ENCODE measurements at regions not wholly inside any gene's neighbourhood (a gene's known extent, or its start where the extent isn't known, plus 50 kb on each side); places are given as distances from the start of the nearest gene placed in this dataset.

DNA sequence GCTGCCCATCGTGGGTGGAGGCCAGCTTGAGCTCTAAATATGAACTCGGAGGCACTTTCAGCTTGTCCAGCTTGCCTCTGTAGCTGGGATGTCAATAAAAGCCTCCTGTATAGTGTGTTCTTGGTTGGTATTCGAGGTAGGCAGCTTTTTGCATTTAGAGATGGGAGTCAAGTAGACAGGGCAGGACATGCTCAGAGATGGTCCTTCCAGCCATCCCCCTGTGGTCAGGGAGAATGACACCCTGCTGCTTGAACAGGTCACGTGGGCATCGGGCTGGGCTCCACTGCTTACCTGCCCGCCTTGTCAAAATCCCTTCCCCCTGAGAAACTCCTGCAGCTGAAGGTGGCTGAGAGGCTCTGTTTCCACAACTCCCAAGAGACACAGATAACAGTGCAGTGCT is 302.5 kb downstream of the ZNF536 start:
- DNase-seq (ENCODE audit: low read depth in 4 of 4, low spot score in 3 of 4) = no peak

- no peak for DNase-seq (ENCODE audit: low read depth in 4 of 4, low spot score in 3 of 4)
Observed at GRCh38 chr19:30673336-30673735, 301.2 kb downstream of the ZNF536 start.

GRCh38 chr19:30672926-30673325 is 300.7 kb downstream of the ZNF536 start:
- no peak for DNase-seq (ENCODE audit: low read depth in 4 of 4, low spot score in 3 of 4)

DNA sequence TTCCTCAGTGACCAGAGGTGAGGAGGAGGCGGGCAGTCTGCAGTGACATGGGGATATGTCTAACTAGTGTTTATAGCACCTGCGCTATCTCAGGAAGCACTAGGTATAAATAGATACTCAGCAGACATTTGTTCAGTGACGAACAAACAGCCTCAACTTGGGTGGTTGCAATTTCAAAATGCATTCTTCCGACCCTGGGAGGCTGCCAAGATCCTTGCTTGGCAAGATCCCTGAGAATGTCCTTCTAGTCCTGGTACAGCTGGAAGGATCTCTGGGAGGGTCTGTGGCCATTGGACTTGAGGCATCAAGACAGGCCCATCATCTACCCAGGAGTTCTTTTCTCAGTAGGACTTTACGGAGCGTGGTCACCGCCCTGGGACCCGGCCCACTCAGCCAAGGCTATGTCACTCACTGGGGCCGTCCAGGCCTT is 299.5 kb downstream of the ZNF536 start:
- DNase-seq (ENCODE audit: low read depth in 4 of 4, low spot score in 3 of 4) = no peak

DNA sequence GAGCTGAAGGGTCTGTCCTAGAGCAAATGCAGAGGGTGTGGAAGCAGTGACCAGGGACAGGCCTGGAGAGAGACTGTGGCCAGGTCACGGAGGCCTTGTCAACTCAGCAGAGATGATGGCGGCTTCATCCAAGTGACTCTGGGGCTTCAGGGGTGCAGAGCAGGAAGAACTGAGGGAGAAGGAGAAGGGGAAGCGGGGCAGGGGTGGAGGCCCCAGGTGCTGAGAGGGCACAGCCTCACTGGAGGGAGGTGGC is 299.1 kb downstream of the ZNF536 start:
- no peak for DNase-seq (ENCODE audit: low read depth in 4 of 4, low spot score in 3 of 4)

- no peak for DNase-seq (ENCODE audit: low read depth in 4 of 4, low spot score in 3 of 4)
Observed at GRCh38 chr19:30670562-30671366, 298.6 kb downstream of the ZNF536 start.

DNA sequence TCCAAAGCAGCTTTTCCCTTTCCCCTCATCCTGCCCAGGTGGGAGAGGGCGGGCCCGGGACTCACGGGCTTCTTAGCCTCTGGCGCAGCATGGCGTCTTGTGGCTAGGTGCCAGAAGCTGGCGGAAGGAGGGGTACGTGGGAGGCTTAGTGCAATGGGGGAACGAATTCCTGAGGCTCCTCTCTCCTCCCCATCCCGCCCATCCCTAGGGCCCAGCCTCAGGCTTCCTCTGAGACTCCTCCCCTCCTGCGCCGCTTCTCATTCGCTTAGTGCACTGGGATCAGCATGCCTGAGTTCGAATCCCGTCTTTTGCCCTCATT is 297.8 kb downstream of the ZNF536 start:
- DNase-seq (ENCODE audit: low read depth in 4 of 4, low spot score in 3 of 4) = no peak

DNA sequence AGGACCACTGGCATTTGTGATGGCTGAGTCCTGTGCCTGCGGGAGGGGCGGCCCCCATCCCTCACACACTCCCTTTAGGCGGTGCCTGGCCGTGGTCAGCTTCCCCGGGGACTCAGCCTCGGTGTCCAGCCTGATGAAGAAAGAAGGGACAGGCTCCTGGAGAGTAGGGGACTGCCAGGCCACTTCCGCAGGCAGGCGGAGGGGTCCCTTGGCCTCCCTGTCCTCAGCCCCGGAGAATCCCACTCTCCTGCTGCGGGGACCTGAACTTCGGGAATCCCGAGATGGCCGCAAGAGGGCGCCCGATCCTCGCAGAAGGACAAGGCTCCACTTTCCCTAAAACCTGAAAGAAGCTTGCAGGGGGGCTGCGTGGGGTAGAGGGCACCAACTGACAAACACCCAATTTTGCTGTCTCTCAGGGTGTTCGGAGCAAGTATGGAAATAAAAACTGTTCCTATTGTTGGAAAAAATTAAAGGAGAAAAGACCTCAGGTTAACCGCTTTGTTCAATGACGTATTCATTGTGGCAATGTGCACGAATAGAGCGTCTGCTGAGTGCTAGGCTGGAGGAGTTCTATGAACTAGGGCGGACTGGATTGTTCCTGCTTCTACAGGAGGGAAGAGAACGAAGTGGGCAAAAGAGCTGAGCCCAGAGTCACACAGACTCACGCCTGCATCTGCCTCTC is 297.3 kb downstream of the ZNF536 start:
- no peak for DNase-seq (ENCODE audit: low read depth in 4 of 4, low spot score in 3 of 4)

DNA sequence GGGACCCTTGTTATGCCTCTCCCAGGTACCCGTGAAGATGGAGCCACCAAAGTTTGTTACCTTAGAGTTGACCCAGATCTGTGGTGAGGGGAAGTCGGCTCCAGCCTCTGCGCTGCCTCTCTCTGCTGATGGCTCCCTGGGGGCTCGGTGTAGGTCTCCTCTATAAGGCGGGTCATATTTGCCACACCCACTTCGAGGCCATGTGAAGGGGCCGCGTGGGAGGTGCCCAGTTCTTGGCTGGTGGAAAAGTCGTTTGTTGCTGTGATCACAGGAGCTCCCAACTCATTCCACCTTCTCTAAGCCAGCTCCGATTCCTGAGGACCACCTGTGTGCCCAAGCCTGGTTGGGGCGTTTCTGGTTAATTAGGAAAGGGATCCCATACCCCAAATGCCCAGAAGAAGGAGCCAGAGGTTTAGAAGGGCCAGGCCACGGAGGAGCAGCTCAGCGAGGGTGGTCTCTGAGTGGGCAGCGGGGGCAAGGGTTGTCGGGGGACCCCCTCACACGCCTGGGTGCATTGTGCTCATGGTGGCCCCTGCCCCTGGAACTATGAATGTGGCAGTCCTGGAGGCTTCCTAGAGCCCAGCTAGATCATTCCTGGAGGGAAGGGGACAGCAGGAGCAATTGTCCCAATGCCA is 296.5 kb downstream of the ZNF536 start:
- DNase-seq (ENCODE audit: low read depth in 4 of 4, low spot score in 3 of 4) = no peak

DNA sequence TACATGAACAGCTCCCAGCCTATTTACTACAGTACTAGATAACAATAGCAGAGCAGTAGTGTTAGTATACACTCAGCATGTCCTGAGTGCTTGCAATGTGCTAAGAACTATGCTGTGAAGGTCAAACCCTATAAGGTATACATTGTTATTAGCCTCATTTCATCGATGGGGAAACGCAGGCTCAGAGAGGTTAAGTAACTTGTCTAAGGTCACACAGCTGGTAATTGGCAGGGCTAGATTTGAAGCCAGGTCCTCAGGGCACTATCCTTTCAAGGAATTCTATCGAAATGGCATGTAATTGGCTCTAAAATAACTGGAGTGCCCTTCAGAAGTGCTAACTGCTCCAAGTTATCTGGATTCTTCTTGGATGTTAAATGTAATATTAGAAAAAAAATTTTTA is 295.6 kb downstream of the ZNF536 start:
- DNase-seq (ENCODE audit: low read depth in 4 of 4, low spot score in 3 of 4) = no peak

DNA sequence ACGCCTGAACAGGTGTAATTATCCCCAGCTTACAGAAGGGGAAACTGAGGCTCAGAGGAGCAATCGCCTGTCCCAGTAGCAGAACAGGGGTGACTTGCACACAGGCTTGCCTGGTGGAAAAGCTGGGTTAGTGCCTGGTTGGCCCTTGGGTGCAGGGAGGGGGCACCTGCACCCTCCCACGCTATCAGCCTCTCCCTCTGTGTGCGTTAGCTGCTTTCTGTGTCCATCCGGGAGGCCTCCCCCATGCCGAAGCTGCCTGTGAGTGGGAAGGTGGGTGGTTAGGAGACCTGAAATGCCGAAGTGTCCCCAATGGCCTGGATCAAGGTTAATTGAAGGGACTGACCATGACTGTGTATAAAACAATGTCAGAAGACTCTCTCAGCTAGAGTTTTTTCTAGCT is 295.0 kb downstream of the ZNF536 start:
- DNase-seq (ENCODE audit: low read depth in 4 of 4, low spot score in 3 of 4) = no peak

GRCh38 chr19:30666301-30666803 is 294.2 kb downstream of the ZNF536 start:
- DNase-seq (ENCODE audit: low read depth in 4 of 4, low spot score in 3 of 4) = no peak

DNA sequence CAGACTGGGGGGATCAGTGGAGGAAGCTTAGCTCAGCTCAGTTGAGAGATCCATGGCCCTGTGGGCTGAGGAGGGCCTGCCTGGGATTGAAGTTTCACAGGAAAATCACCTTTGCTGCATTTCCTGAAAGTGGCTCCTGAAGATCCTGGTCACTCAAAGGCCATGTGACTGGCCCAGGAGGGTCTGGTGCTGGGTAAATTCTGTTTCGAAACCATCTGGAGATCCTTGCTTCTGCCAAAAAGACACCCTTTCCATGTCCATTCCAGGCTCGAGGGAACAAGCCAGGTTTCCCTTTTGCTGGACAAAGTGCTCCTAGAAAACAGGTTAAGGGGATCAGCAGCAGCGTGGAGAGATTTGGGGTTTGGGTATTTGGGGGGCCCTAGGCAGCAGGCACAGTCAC is 293.3 kb downstream of the ZNF536 start:
- DNase-seq (ENCODE audit: low read depth in 4 of 4, low spot score in 3 of 4) = no peak

GRCh38 chr19:30663611-30664174 is 291.5 kb downstream of the ZNF536 start:
- no peak for DNase-seq (ENCODE audit: low read depth in 4 of 4, low spot score in 3 of 4)

GRCh38 chr19:30662211-30662861 is 290.2 kb downstream of the ZNF536 start:
- no peak for DNase-seq (ENCODE audit: low read depth in 4 of 4, low spot score in 3 of 4)

GRCh38 chr19:30659638-30660037 is 287.5 kb downstream of the ZNF536 start:
- DNase-seq (ENCODE audit: low read depth in 4 of 4, low spot score in 3 of 4) = no peak

- no peak for DNase-seq (ENCODE audit: low read depth in 4 of 4, low spot score in 3 of 4)
Observed at GRCh38 chr19:30656520-30657100, 284.4 kb downstream of the ZNF536 start.

DNA sequence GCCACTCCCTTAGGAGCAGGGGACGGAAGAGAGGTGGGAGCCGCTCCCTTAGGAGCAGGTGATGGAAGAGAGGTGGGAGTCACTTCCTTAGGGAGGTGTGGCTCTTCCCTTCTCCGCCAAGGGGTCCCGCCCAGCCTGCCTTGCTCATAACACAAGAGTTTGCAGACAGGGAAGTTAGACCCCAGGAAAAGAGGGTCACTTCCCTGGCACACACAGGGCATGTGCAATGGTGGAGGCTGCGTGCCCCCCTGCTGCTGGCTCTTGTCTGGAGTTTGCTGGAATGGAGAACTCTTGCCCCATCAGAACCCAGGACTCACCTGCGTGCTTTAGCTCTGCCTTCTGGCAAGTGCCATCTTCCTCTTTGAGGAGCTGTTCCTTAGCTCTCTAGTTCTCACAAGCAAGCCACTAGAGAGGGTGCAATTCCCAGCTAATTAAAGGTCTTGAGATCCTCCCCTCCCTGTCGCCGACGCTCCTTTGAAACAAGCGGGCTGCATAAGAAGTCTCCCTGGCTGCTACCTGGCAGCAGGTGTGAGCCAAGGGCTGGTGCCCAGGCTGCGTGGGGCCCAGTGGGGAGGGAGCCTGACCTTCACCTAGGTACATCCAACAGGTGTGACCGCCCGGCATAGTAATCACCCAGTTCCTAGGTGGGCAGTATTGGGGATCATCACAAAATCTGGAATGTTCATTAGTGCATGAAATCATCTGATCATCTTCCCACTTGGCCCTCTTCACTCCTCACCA is 281.6 kb downstream of the ZNF536 start:
- DNase-seq (ENCODE audit: low read depth in 4 of 4, low spot score in 3 of 4) = no peak

DNA sequence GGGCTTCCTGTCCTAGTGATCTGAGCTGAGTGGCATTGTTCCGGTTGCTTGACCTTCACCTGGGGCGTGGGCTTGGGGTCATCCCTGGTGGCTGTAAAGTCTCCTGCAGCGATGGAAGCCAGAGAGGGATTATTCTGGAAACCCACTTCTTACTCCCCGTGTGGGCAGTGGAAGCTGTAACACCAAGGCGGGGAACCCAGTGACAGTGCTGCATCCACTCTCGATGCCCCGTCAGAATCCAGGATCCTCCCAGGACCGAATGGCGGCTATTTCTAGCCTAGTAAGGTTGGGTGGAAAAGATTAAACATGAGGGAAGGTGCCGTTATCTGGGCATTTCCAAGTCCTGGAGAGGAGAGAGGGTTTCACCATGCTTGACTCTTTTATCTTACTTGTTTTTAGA is 280.6 kb downstream of the ZNF536 start:
- DNase-seq (ENCODE audit: low read depth in 4 of 4, low spot score in 3 of 4) = no peak

- no peak for DNase-seq (ENCODE audit: low read depth in 4 of 4, low spot score in 3 of 4)
Observed at GRCh38 chr19:30651691-30652090, 279.5 kb downstream of the ZNF536 start.

Data from left renal pelvis (tissue), 4 donors.